Activated CD4-positive, alpha-beta T cell treated with anti-CD3 and anti-CD28 coated beads, Interleukin-2, amount 50 U/mL, for 16 hours (primary cell): ENCODE measurements at regions not wholly inside any gene's neighbourhood (a gene's known extent, or its start where the extent isn't known, plus 50 kb on each side); places are given as distances from the start of the nearest gene placed in this dataset.

Source experiments
- DNase-seq: peaks from one replicate; pipeline ENCODE4 v3.0.0-alpha.2; 2020

DNA sequence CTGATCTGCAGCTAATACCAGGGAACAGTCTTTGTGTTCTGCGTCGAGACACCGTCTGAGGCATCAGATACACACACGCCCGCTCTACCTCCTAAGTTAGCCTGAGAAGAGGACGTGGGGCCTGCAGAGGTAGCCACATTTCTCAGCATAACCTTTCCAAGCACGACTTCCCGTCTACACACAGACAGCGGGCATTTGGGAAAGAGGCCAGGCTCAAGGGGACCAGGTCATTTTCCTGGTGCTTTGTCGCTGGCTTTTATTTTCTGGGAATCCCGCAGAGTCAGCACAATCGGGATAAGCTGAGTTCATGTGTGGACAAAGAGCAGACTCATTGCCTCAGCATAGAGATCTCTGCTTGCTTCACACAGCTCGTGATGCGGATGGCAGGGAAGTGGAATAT is 72.5 kb upstream of the SMYD2 start:
- no peak for DNase-seq

DNA sequence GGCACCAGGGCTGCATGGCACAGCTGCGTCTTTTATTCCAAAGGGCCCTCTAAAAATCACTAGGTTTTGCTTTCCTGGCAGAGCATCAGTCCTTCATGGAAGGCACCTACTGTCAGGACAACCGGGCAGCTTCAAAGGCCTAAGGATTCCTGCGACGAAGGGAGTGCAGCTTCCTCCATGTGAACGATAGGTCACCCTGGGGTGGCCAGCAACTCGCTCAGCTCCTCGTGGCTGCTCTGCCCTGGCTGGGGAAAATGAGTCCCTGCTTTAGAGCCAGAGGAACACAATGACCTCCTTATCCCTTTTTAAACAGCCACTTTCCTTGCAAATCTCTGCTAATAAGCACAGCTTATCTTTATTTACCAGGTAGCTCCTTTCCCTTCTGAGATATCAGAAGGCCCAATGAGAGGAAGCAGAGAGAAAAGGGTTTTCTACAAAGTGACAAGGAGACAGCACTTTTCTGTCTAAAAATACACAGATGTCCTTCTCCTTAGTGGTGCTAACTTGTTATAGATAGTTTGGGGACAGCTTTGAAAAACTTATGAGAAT is 71.6 kb upstream of the SMYD2 start:
- no peak for DNase-seq

DNA sequence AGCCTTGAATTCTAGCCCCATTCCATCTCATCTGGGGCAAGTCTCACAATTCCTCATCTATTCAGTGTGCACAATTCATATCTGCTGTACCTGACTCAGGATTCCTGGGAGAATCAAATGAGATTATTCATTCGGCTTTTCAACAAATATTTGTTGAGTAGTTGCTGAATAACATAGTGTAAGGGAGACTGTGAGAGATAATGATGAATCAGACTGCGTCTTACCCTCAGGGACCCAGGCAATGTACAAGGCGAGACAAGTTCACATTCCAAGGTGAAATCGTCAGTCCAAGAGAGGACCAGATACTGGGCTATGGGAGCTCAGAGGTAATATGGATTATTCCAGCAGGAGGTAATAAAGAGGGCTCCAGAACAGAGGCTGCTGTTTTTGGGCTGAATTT is 67.8 kb upstream of the SMYD2 start:
- DNase-seq = no peak

DNA sequence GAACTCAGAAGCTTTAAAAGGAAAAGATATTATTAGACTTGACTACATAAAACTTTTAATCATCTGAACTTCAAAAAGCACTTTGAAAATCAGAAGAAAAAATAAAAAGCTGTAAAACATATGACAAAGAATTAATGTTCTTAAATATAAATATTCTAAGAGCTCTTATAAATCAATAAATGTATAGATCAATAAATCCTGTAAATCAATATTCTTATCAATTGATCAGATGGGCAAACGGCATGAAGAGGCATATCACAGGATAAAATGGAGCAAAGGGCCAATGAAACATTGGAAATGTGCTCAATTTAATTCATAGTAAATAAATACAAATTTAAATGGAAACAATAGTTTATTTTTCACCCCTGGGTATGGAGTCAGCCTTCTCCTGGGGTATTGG is 66.1 kb upstream of the SMYD2 start:
- no peak for DNase-seq

DNA sequence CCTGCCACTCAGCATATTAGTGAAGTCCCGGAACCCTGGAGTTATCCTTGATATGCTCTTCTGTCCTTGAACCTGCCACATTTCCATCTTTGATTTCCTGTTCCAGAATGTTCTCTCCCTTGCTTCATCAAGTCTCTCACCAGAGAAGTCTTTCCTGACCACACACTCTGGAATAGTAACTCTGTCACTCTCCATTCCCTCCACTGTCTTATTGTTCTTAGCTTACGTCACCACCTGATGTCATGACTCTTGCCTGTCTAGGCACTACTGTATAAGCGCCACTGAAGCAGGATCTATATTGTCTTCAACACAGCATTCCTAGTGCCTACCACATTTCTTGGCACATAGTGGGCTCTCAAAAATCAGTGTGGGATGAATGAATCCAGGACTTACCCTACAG is 65.4 kb upstream of the SMYD2 start:
- DNase-seq = no peak

DNA sequence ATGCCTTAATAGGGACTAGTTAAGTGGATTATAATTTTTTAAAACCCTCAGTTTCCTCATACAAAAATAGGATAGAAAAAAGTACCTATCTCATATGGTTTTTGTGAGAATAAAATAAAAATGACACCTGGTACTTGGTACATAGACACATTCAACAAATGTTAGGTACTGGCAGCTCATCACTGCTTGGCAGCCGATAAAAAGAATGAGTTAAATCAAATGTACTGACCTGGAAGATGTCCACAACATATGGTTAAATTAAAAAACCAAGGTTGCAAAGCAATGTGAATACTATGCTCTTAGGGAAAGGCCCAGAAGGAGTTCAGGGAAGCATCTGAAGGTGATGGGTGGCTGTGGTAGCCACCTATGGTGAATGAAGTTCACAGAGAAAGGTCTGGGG is 64.9 kb upstream of the SMYD2 start:
- DNase-seq = no peak

DNA sequence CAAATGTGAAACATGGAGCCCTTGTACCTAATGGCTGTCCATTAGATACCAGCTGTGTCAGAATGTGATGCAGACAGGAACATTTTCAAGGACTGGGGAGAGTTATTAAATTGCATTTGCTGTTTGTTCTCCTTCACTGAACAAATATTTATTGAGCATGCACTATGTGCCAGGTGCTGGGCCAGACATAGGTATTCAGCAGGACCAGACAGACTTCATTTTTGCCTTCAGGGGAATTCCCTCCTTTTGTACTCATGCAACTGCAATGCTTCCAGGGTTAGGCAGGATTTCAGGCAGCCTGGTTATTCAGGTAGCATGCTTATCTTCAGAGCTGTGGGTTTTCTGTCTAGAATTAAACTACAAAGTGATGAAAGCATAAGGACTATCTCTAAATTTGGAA is 64.2 kb upstream of the SMYD2 start:
- DNase-seq = no peak

GRCh38 chr1:214219902-214220301 is 61.1 kb upstream of the SMYD2 start:
- no peak for DNase-seq

GRCh38 chr1:214220891-214221290 is 60.1 kb upstream of the SMYD2 start:
- no peak for DNase-seq

- no peak for DNase-seq
These were observed 56.2 kb upstream of the SMYD2 start for GRCh38 chr1:214224611-214225354.

DNA sequence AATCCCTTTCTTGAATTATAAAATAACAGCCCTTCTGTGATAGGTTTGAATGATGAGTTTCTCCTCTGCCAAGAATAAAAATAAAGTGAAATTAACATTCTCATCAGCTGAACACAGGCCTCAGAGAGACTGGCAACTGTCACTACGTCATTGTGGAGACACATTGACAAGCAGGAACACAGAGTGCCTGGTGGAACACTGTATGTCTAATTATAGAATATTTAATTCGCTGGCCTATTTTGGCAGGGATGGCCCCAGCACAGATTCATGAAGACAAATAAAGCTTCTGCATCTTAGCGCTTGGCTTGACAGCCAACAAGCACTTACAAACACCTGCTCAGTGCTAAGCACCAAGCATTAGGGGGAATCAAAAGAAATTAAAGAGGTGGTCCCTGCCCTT is 52.0 kb upstream of the SMYD2 start:
- DNase-seq = no peak

DNA sequence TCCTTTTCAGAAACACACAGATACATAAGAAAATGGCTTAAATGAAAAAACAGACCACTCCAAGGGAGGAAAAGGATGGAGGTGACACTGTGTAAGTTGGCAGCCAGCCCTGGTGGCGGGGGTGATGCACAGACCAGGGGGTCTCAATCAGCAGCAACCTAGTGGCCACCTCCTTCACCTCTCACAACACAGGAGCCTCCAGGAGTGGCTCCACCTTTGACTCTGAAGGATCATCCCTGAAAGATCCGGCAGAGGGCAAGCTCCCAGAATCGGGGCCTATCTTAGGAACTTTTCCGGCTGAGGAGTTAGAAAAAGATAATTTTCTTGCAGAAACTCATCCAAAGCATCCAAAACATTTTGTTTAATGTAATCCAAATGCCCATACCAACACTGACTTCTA is 51.2 kb upstream of the SMYD2 start:
- no peak for DNase-seq
